NCI-H187 treated with DMSO at 0.1 percent for 48 hours (cell line): ENCODE measurements at regions not wholly inside any gene's neighbourhood (a gene's known extent, or its start where the extent isn't known, plus 50 kb on each side); places are given as distances from the start of the nearest gene placed in this dataset.
A peak's percentile ranks its signal among the peaks of the same experiment; 100 is the strongest.

ENCODE experiments used
- DNase-seq: peaks from one replicate; lab custom pipeline; 2025; lab: John Stamatoyannopoulos, UW

- DNase-seq, result no peak
Measured at GRCh38 chr1:57633881-57634280, 210.0 kb upstream of the DAB1 start.

DNA sequence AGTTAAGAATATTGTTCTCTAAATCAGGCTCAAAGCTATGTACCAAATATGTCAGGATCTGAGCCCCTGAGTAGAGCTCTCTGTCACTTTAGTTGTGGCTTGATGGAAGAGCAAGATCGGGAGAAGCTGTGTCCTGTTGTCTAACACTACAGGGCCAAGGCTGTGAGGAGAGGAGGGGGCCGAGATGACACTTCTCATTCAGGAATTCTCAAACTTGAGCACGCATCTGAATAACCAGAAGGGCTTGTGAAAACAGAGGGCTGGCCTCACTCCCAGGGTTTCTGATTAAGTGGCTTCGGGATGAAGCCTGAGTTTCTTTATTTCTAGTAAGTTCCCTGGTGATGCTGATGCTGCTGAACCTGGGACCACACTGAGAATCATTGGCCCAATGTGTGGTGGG lies 209.2 kb upstream of the DAB1 start:
- DNase-seq, result no peak

- no peak for DNase-seq
Measured at GRCh38 chr1:57632401-57632800, 208.5 kb upstream of the DAB1 start.

DNA sequence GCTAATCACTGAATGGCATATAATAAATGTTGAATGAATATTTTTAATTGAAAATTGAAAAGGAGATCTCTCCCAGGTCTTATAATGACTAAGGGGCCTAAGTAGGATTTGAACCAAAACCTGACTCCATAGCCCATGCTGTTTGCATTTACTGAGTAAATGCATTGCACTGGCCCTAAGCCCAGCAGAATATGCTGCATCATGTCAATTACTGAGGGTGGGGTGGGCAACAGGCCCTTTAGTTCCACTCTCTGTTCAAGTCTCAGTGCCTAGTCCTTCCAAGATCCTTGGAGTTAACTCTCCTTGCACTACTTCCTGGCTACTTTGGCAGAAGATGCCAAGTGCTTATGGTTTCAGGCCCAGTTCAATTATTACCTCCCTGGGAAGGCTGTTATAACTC lies 203.8 kb upstream of the DAB1 start:
- no peak for DNase-seq

DNA sequence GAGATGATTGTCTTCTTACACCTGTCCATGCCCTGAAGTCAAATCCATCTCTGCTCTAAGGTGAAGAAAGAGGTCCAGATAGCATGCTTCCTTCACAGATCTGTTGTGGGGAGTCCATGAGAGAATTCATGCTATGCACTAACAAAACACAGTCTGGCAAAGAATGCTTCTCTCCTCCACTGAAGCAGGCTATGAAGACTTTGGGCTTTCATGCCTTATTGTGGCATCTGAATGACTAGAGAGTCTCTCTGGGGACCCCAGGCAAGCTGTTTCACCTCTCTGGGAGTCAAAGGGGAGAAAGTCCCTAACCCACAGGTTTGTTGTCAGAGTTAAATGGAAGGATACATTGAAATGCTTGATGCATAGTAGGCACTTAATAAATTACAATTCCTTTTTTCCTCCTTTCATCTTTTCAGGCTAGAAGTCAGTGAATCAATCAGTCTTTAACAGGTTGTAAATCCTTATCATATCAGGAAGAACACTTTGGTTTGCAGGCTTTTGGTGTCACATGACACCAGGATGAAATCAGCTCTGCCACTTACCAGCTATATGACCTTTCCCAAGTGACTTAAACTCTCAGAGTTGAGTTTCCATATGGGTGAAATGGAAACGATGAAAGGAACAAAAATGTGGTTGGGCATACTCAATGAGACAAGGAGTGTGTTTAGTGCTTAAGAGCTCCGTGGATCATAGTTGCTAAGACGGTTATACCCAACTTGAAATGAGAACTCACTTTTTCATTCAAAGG lies 200.1 kb upstream of the DAB1 start:
- DNase-seq, result peak; percentile 60

- no peak for DNase-seq
Measured at GRCh38 chr1:57623039-57623790, 199.4 kb upstream of the DAB1 start.

- DNase-seq, result no peak
Measured at GRCh38 chr1:57621776-57622175, 197.9 kb upstream of the DAB1 start.

DNA sequence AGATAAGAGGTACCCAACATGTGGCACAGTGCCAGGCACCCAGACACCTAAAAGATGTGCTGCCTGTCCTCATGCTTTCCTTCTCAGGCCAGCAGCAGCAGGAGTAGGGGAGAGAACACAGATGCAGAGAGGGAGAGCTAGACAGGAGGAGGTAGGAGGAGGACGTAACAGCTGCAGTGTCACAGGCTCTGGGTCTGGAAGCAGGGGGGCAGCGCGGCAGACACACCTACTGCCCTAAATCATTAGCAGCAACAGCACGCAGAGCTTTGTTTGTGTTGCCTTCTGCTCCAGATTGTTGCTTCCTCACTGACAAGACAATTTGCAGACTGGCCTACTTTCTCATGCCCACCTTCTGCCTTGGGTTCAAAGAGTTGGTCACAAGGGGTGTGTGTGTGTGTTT lies 196.7 kb upstream of the DAB1 start:
- no peak for DNase-seq

GRCh38 chr1:57616921-57617320 lies 193.1 kb upstream of the DAB1 start:
- DNase-seq, result no peak

DNA sequence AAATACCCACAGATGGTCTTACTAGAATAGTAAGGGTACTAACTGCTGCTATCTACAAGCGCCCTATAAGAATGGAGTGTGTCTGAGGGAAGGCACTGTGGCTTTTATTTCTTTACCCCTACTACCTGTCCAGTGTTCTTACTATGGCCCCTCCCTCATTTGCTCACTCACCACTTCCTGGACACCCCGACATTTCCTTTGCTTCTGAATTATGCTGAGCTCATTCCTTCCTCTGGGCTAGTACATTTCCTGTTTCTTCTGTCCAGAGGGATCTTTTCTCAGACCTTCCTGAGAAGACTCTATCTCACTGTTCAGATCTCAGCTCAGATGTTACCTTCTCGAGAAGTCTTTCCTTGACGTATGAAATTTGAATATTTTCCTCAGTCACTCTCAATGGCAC lies 192.1 kb upstream of the DAB1 start:
- DNase-seq, result no peak

- no peak for DNase-seq
Measured at GRCh38 chr1:57612833-57613232, 189.0 kb upstream of the DAB1 start.

- DNase-seq, result no peak
Measured at GRCh38 chr1:57605933-57606332, 182.1 kb upstream of the DAB1 start.

GRCh38 chr1:57603696-57604095 lies 179.8 kb upstream of the DAB1 start:
- no peak for DNase-seq

DNA sequence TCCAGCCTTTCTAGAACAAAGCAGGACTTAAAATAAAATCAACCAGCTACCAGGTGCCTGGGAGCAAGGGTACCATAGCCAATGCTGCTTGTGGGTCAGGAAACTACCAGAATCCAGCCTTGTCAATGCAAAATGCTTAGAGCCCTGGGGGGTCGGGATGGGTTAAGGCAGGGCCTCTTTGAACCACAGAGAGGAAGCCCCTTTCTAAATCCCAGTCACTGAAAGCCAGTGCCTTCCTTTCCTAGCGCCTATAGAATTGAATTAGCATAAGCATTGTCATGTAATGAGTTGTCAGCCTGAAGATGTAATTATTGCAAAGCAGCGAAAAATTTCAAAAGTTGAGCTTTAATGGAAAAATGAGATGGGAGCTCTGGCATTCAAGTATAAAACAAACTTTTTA lies 176.6 kb upstream of the DAB1 start:
- DNase-seq, result no peak

- DNase-seq, result no peak
Measured at GRCh38 chr1:57599236-57599994, 175.6 kb upstream of the DAB1 start.

DNA sequence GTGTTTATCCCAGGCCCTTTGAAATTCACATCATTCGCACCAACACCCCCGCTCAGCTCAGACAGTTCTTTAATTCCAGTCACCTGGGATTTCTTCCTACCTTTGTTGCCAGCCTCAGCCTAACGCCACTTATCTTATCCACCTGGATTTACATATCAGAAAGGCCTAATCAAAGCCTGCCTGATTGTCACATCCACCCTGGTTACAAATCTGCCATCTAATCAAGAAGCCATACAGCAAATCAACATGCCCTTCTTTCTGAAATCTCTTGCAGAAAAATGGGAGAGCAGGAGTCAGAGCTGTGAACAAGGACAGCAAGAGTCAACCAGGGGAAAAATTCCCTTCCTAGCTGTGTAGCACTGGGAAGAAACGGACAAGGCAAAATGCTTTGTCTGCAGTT lies 173.2 kb upstream of the DAB1 start:
- no peak for DNase-seq

DNA sequence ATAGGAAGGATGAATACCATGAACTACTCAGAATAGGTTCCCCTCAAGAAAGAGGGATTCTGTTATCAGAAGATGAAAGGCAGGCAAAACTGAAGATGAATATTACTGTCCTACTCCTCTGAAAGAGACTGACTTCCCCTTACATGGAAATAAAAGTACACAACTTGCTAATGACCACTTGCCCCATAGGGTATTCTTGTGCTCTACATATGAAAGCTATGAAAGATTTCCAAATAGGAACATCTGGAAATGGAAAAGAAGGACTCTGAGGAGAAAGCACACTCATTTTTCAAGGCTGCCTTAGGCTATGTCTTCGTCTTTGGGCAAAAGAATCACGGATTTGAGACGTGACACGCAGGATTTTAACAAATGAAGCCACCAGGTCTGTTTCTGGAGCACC lies 170.1 kb upstream of the DAB1 start:
- DNase-seq, result no peak

- no peak for DNase-seq
Measured at GRCh38 chr1:57591842-57592241, 168.0 kb upstream of the DAB1 start.

DNA sequence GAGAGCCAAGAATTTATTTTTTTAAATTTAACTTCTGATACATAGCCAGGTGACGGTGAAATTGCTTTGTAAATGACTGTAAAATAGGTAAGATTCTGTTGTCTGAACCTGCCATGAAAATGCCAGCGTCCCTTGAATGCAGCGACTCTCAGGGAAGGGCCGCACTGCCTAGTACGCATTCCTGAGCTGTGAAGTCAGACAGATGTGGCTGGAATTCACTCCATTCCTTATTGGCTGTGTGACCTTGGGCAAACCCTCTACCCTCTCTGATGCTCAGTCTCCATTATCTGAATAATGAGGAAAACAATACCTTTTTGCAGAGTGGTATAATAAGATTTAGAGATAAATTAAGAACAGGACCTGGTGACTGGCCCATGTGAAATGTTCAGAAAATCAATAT lies 167.1 kb upstream of the DAB1 start:
- DNase-seq, result no peak

GRCh38 chr1:57586842-57587241 lies 163.0 kb upstream of the DAB1 start:
- no peak for DNase-seq

DNA sequence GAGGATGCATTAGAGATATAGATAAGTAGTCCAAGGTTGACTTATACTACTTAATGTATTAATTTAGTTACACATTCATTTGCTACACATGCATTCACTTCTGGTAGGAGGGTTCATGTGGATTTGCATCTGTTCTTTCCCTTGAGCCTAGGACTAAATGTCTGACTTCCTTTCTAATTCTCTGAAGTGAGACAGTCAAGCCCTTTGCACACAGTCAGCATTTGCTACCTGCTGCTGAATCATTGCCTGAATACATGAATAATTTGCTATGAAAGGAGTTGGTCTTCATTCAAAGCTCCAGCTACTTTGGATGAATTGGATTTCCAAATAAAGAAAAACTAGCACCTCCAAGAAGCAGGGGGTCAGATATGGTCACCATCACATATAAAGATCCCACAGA lies 154.8 kb upstream of the DAB1 start:
- no peak for DNase-seq

DNA sequence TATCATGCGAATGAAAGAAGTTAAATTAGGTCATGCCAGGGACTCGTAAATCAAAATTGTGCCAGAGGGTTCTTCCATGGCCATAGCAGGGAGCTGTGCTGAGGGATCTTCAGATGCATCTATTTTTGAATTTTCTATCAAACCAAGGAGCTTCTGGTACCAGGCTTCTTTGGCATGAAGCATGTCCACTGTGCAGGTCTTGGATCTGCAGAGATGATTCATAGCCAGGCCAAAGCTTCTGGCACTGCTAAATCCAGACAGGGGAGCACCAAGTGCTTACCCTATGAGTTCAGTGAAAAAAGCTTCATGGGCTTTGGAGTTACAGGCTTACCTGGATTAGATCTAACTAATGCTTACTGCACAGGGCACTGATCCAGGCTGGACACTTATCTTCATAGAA lies 154.2 kb upstream of the DAB1 start:
- DNase-seq, result no peak

GRCh38 chr1:57576756-57577155 lies 152.9 kb upstream of the DAB1 start:
- DNase-seq, result no peak
